ENCODE measurements at regions not wholly inside any gene's neighbourhood (a gene's known extent, or its start where the extent isn't known, plus 50 kb on each side); places are given as distances from the start of the nearest gene placed in this dataset.

DNA sequence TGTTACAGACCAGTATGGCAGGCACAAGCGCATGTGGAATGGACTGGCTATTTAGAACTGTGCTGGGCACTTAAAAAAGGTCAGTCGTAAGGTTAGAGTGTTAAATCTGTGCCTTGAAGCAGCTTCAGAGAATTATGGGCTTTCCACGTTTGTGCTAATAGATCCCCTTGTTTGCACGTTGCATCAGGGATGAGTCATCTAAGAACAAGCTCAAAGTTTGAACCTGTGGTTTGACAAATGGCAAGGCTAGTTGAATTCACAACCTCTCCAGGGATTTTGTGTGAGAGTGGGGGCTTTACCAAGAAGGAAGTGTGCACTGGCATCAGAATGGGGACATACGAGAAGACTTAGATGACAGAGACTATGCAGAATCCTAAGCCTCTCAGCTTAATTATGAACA lies 249.6 kb downstream of the IRX1 start:
- H3K27me3 Mint-ChIP-seq (ENCODE audit: insufficient read depth), result no peaks in the 10 kb centered on the region
- Histone ChIP-seq H3K9ac (ENCODE audit: extremely low read depth, low read length, poor library complexity, severe bottlenecking) (no peak overlapping the region), H3K36me3 (ENCODE audit: control insufficient read depth, insufficient read depth, low read length) (no peaks in the 10 kb centered on the region), H3K4me3 (ENCODE audit: low read length) (no peak overlapping the region), H3K9me3 (ENCODE audit: control insufficient read depth, low read length) (no peaks in the 10 kb centered on the region), H3K27ac (ENCODE audit: low read depth, low read length) (no peak overlapping the region), H3K27me3 (ENCODE audit: control insufficient read depth, insufficient read depth, low read length, poor library complexity, severe bottlenecking) (no peaks in the 10 kb centered on the region), H3K4me1 (ENCODE audit: control insufficient read depth, insufficient read depth, low read length) (no peaks in the 10 kb centered on the region)
- no peak overlapping the region for H3K27ac Mint-ChIP-seq
- no peaks in the 10 kb centered on the region for H3K9me3 Mint-ChIP-seq
- DNase-seq, result no peak
- H3K4me1 Mint-ChIP-seq, result no peaks in the 10 kb centered on the region
- H3K36me3 Mint-ChIP-seq (ENCODE audit: low read depth), result no peaks in the 10 kb centered on the region
- no peak overlapping the region for H3K4me3 Mint-ChIP-seq
- 81 to 84% methylated on average over 5 of the region's 5 CpGs for WGBS, 2 experiments (ENCODE audit: insufficient coverage in 1 of 2, insufficient read length in 1 of 2)
- TF ChIP-seq, protein P1, sequence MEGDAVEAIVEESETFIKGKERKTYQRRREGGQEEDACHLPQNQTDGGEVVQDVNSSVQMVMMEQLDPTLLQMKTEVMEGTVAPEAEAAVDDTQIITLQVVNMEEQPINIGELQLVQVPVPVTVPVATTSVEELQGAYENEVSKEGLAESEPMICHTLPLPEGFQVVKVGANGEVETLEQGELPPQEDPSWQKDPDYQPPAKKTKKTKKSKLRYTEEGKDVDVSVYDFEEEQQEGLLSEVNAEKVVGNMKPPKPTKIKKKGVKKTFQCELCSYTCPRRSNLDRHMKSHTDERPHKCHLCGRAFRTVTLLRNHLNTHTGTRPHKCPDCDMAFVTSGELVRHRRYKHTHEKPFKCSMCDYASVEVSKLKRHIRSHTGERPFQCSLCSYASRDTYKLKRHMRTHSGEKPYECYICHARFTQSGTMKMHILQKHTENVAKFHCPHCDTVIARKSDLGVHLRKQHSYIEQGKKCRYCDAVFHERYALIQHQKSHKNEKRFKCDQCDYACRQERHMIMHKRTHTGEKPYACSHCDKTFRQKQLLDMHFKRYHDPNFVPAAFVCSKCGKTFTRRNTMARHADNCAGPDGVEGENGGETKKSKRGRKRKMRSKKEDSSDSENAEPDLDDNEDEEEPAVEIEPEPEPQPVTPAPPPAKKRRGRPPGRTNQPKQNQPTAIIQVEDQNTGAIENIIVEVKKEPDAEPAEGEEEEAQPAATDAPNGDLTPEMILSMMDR (conservative IDR thresholded peaks at IDR 0.05), result no peak

DNA sequence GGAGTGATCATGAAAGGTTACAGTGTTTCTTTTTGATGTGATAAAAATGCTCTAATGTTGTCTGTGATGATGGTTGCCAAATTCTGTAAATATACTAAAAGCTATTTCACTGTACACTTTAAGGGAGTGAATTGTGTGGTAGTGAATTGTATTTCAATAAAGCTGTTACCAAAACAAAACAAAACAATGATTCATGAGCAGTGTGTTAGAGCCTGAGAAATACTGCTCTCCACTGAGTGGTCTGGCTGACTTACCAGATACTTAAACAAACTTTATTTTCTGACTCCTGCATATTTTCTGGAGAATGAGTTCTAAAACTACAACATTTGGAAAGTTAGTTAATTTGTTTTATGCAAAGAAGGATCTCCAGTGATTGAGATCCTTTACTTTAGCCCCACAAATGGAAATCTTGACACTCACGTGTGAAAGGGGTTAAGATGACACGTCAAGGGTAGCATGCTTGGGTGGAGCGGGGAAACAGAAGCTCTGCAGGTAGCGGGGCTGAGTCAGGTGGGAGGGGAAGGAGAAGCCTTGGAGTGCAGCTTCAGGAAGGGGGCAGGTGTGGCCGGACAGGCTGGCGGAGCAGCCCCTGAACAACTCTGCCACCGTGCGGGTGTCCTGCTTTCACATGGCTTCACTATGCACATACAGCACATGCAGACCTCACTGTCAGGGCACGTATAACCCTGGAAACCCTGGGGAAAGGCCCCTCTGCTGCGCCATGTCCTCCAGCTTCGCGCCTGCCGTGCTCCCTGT lies 256.7 kb downstream of the IRX1 start:
- peaks cover 8% of the 10 kb centered on the region for H3K4me1 ChIP-seq (ENCODE audit: control insufficient read depth, insufficient read depth, low read length)
- H3K9me3 ChIP-seq (ENCODE audit: control insufficient read depth, low read length), result no peaks in the 10 kb centered on the region
- H3K27me3 ChIP-seq (ENCODE audit: control insufficient read depth, insufficient read depth, low read length, poor library complexity, severe bottlenecking), result no peaks in the 10 kb centered on the region
- H3K36me3 Mint-ChIP-seq (ENCODE audit: low read depth), result no peaks in the 10 kb centered on the region
- no peak overlapping the region for H3K27ac ChIP-seq (ENCODE audit: low read depth, low read length)
- H3K36me3 ChIP-seq (ENCODE audit: control insufficient read depth, insufficient read depth, low read length), result no peaks in the 10 kb centered on the region
- TF ChIP-seq, protein P1 (conservative IDR thresholded peaks at IDR 0.05), result no peak
- H3K27me3 Mint-ChIP-seq (ENCODE audit: insufficient read depth), result no peaks in the 10 kb centered on the region
- no peak overlapping the region for H3K4me3 ChIP-seq (ENCODE audit: low read length)
- WGBS, 2 experiments (ENCODE audit: insufficient coverage in 1 of 2, insufficient read length in 1 of 2), result 84 to 95% methylated on average over 3 to 13 of the region's 13 CpGs
- H3K9me3 Mint-ChIP-seq, result no peaks in the 10 kb centered on the region
- no peak overlapping the region for H3K4me3 Mint-ChIP-seq
- no peak for DNase-seq
- H3K27ac Mint-ChIP-seq, result no peak overlapping the region
- no peak overlapping the region for H3K9ac ChIP-seq (ENCODE audit: extremely low read depth, low read length, poor library complexity, severe bottlenecking)
- H3K4me1 Mint-ChIP-seq, result peaks cover 17% of the 10 kb centered on the region

DNA sequence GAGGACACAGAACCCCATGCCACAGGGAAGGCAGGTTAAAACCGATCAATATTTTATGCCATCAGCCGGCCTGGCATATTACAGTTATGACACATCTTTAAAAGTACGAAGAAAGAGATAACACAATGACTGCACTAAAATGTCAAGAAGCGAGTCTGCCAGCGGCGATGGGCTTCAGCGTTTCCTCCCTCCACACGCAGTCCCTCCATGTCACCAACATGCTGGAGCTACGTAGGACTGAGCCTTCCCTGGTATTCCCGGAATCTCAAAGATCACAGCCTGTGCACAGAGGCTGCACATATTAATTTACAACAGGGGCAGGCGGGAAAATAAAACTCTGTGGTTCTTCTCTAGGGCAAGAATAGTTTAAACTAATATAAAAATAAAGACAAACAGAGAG lies 257.7 kb downstream of the IRX1 start:
- Histone ChIP-seq H3K4me3 (ENCODE audit: low read length) (no peak overlapping the region), H3K9me3 (ENCODE audit: control insufficient read depth, low read length) (no peaks in the 10 kb centered on the region), H3K9ac (ENCODE audit: extremely low read depth, low read length, poor library complexity, severe bottlenecking) (no peak overlapping the region), H3K27me3 (ENCODE audit: control insufficient read depth, insufficient read depth, low read length, poor library complexity, severe bottlenecking) (no peaks in the 10 kb centered on the region), H3K27ac (ENCODE audit: low read depth, low read length) (no peak overlapping the region), H3K36me3 (ENCODE audit: control insufficient read depth, insufficient read depth, low read length) (no peaks in the 10 kb centered on the region), H3K4me1 (ENCODE audit: control insufficient read depth, insufficient read depth, low read length) (peaks cover 8% of the 10 kb centered on the region)
- H3K4me3 Mint-ChIP-seq, result no peak overlapping the region
- H3K27ac Mint-ChIP-seq, result no peak overlapping the region
- no peaks in the 10 kb centered on the region for H3K9me3 Mint-ChIP-seq
- WGBS, 2 experiments (ENCODE audit: insufficient coverage in 1 of 2, insufficient read length in 1 of 2), result 80 to 91% methylated on average over 5 to 11 of the region's 11 CpGs
- no peaks in the 10 kb centered on the region for H3K27me3 Mint-ChIP-seq (ENCODE audit: insufficient read depth)
- no peak for DNase-seq
- H3K4me1 Mint-ChIP-seq, result peaks cover 17% of the 10 kb centered on the region
- no peaks in the 10 kb centered on the region for H3K36me3 Mint-ChIP-seq (ENCODE audit: low read depth)
- TF ChIP-seq, protein P1 (conservative IDR thresholded peaks at IDR 0.05), result no peak

All from endodermal cell (in vitro differentiated cells).